Breast epithelium (tissue), 3 donors: ENCODE measurements at regions not wholly inside any gene's neighbourhood (a gene's known extent, or its start where the extent isn't known, plus 50 kb on each side); places are given as distances from the start of the nearest gene placed in this dataset.

ENCODE experiments used
- CTCF ChIP-seq, 3 donors: fragments of 450-650 bp; IDR thresholded peaks; one replicate each; pipeline ENCODE4 v1.5.1; 2016 to 2017; ENCODE audit warnings: antibody characterized with exemption in 3 of 3, mild to moderate bottlenecking in 3 of 3, moderate library complexity in 3 of 3
- POLR2A ChIP-seq: fragments of 450-650 bp; IDR thresholded peaks from one replicate; pipeline ENCODE4 v1.6.1; 2016; ENCODE audit warnings: antibody characterized with exemption, mild to moderate bottlenecking, moderate library complexity
- POLR2AphosphoS5 ChIP-seq, 3 donors: sonication (generic); formaldehyde crosslinking; IDR thresholded peaks; one replicate each; pipeline ENCODE4 v1.6.1; 2017; ENCODE audit warnings: antibody characterized with exemption in 3 of 3

- TF ChIP-seq CTCF (IDR thresholded peaks at IDR 0.05) (no peak), POLR2AphosphoS5 (IDR thresholded peaks at IDR 0.05) (no peak), POLR2A (no peak)
These were observed 158.8 kb downstream of the NDUFA10 start for GRCh38 chr2:239866350-239866749.
